ENCODE measurements at regions not wholly inside any gene's neighbourhood (a gene's known extent, or its start where the extent isn't known, plus 50 kb on each side); places are given as distances from the start of the nearest gene placed in this dataset.

- no peak for TF ChIP-seq HMGXB4 (CRISPR knock-in tag; IDR thresholded peaks at IDR 0.05; ENCODE audit: borderline replicate concordance)
Observed at GRCh38 chr9:119083673-119084072, 285.6 kb downstream of the BRINP1 start (continued).

GRCh38 chr9:119086590-119086989 lies 282.6 kb downstream of the BRINP1 start:
- WGBS (ENCODE audit: missing lambda C conversion rate) = 77% methylated on average over 1 of the region's 1 CpG
- ChIA-PET CTCF (no interaction called here), POLR2A (no interaction called here)
- TF ChIP-seq ZC3H11A (IDR thresholded peaks at IDR 0.05) (no peak), MAX (IDR thresholded peaks at IDR 0.05) (no peak), ATOH8 (CRISPR knock-in tag; IDR thresholded peaks at IDR 0.05; ENCODE audit: low read depth) (no peak), NFE2L2 (conservative IDR thresholded peaks at IDR 0.05; ENCODE audit: low read length) (no peak), PBX3 (IDR thresholded peaks at IDR 0.05) (no peak), MAFK (IDR thresholded peaks at IDR 0.05; ENCODE audit: partially characterized antibody) (no peak), ZNF302 (CRISPR knock-in tag; IDR thresholded peaks at IDR 0.05) (no peak), HOXB13 (CRISPR knock-in tag; IDR thresholded peaks at IDR 0.05; ENCODE audit: low read depth) (no peak), EHMT2 (IDR thresholded peaks at IDR 0.05; ENCODE audit: low read depth) (no peak), E2F6 (IDR thresholded peaks at IDR 0.05; ENCODE audit: borderline replicate concordance, low read depth) (no peak), CHD2 (IDR thresholded peaks at IDR 0.05; ENCODE audit: low read length, partially characterized antibody) (no peak), PHF8 (IDR thresholded peaks at IDR 0.05; ENCODE audit: borderline replicate concordance, low read depth) (no peak), RFX5 (IDR thresholded peaks at IDR 0.05) (no peak), CTCF (IDR thresholded peaks at IDR 0.05) (no peak), FOSB (CRISPR knock-in tag; IDR thresholded peaks at IDR 0.05) (no peak), CHD4 (IDR thresholded peaks at IDR 0.05; ENCODE audit: borderline replicate concordance) (no peak), KDM5A (IDR thresholded peaks at IDR 0.05) (no peak), TP53 (CRISPR knock-in tag; IDR thresholded peaks at IDR 0.05) (no peak), REST (IDR thresholded peaks at IDR 0.05) (no peak)
- Histone ChIP-seq H3K27ac (no peak overlapping the region), H3K9me3 (no peaks in the 10 kb centered on the region), H3K4me3 (no peak overlapping the region), H3K4me1 (no peaks in the 10 kb centered on the region), H3K4me2 (no peak overlapping the region)
- FAIRE-seq (no peak), DNase-seq (ENCODE audit: low read depth in 1 of 2, low spot score in 1 of 2) (no peak), ATAC-seq (no peak)

Measured in A549 (cell line).